GM06990 (cell line): ENCODE measurements at regions not wholly inside any gene's neighbourhood (a gene's known extent, or its start where the extent isn't known, plus 50 kb on each side); places are given as distances from the start of the nearest gene placed in this dataset.

ENCODE experiments used
- DNase-seq: peaks from one replicate; pipeline ENCODE4 v3.0.0-alpha.2; 2011; ENCODE audit not compliant: insufficient read length; ENCODE audit errors: extremely low read depth
- H3K27me3 ChIP-seq: replicated peaks from 2 replicates; pipeline ENCODE4 v1.6.0; 2011; ENCODE audit warnings: low read length; ENCODE audit not compliant: control insufficient read depth, insufficient read depth
- H3K36me3 ChIP-seq: 2 replicates; pipeline ENCODE4 v1.5.1; 2011; ENCODE audit warnings: low read length; ENCODE audit not compliant: control insufficient read depth, insufficient read depth
- H3K4me3 ChIP-seq: replicated peaks from 2 replicates; pipeline ENCODE4 v1.5.1; 2011; ENCODE audit warnings: low read depth, mild to moderate bottlenecking, control low read depth, low read length
- CTCF ChIP-seq: IDR thresholded peaks from 2 replicates; pipeline ENCODE4 v1.5.1; 2011; ENCODE audit warnings: low read length, control low read depth, mild to moderate bottlenecking, inconsistent platforms; ENCODE audit not compliant: insufficient read depth, poor library complexity, severe bottlenecking

GRCh38 chr9:79149585-79149984 lies 422.2 kb upstream of the TLE4 start:
- H3K36me3 ChIP-seq: no peaks in the 10 kb centered on the region
- no peaks in the 10 kb centered on the region for H3K27me3 ChIP-seq
- TF ChIP-seq CTCF: no peak
- DNase-seq: no peak
- no peak overlapping the region for H3K4me3 ChIP-seq

- TF ChIP-seq CTCF: no peak
- Histone ChIP-seq H3K4me3 (no peak overlapping the region), H3K36me3 (no peaks in the 10 kb centered on the region), H3K27me3 (no peaks in the 10 kb centered on the region)
- no peak for DNase-seq
These were observed 420.0 kb upstream of the TLE4 start for GRCh38 chr9:79151791-79152190.

GRCh38 chr9:79152306-79152705 lies 419.5 kb upstream of the TLE4 start:
- H3K27me3 ChIP-seq: no peaks in the 10 kb centered on the region
- no peak overlapping the region for H3K4me3 ChIP-seq
- no peak for TF ChIP-seq CTCF
- no peak for DNase-seq
- no peaks in the 10 kb centered on the region for H3K36me3 ChIP-seq

- Histone ChIP-seq H3K4me3 (no peak overlapping the region), H3K36me3 (no peaks in the 10 kb centered on the region), H3K27me3 (no peaks in the 10 kb centered on the region)
- TF ChIP-seq CTCF: no peak
- no peak for DNase-seq
These were observed 417.0 kb upstream of the TLE4 start for GRCh38 chr9:79154806-79155205.

GRCh38 chr9:79155308-79155707 lies 416.5 kb upstream of the TLE4 start:
- Histone ChIP-seq H3K27me3 (no peaks in the 10 kb centered on the region), H3K36me3 (no peaks in the 10 kb centered on the region), H3K4me3 (no peak overlapping the region)
- no peak for TF ChIP-seq CTCF
- no peak for DNase-seq

GRCh38 chr9:79163544-79163943 lies 408.2 kb upstream of the TLE4 start:
- Histone ChIP-seq H3K36me3 (no peaks in the 10 kb centered on the region), H3K4me3 (no peak overlapping the region), H3K27me3 (no peaks in the 10 kb centered on the region)
- no peak for TF ChIP-seq CTCF
- no peak for DNase-seq
